Heart left ventricle (tissue), 13 donors: ENCODE measurements at regions not wholly inside any gene's neighbourhood (a gene's known extent, or its start where the extent isn't known, plus 50 kb on each side); places are given as distances from the start of the nearest gene placed in this dataset.

ENCODE experiments used
- CTCF ChIP-seq, 12 donors: fragments of 200-600 bp; sonication (generic) in 4 of 12; IDR thresholded peaks; one replicate each; pipeline versions ENCODE4 v1.5.0 to v1.8.0; 2018 to 2022; ENCODE audit warnings: antibody characterized with exemption in 12 of 12, mild to moderate bottlenecking in 5 of 12
- POLR2A ChIP-seq, 2 donors: fragments of 450-650 bp; IDR thresholded peaks; one replicate each; pipeline ENCODE4 v1.6.1; 2017; ENCODE audit warnings: antibody characterized with exemption in 2 of 2, mild to moderate bottlenecking in 2 of 2, moderate library complexity in 2 of 2
- donor health status: ischemic (EF 13 %, LVEDD 7.1; RV severe dilation, severe dysfunction).
- donor health status: DM: no; HTN: yes; CAD: no.
- donor health status: DM: no; HTN: no; CAD: no.
- donor health status: ischemic (EF 25% LVEDD 6.9; RV normal size, moderate dysfunction).
- donor health status: ischemic (EF 25% LVEDD 5.7; RV mildly dilated, moderate dysfunction).
- donor health status: ischemic (EF 35%, LVEDD 5.7; RV mildly dilated, moderate dysfunction).
- donor health status: nonischemic (EF 11% LVEDD 7.7; RV severe dilation, severe dysfunction).
- donor health status: DM: yes; HTN: yes; CAD: no.
- donor health status: PGD.
- donor health status: ischemic (EF 29% LVEDD 5.4; RV normal size, mild dysfunction).
- donor health status: nonischemic (EF 23%, LVEDD 6.1; RV moderate dilation, normal function).

GRCh38 chr5:86554638-86555037 lies 63.1 kb upstream of the COX7C start:
- no peak for TF ChIP-seq CTCF (IDR thresholded peaks at IDR 0.05)
- TF ChIP-seq POLR2A (IDR thresholded peaks at IDR 0.05) = no peak
